NB4 (cell line): ENCODE measurements at regions not wholly inside any gene's neighbourhood (a gene's known extent, or its start where the extent isn't known, plus 50 kb on each side); places are given as distances from the start of the nearest gene placed in this dataset.
"Not testable (repeated sequence)": the region's sequence is repeated elsewhere in the genome, so short reads cannot be mapped to it uniquely, and the experiment has no call there.

Experiments used
- DNase-seq: peaks from one replicate; pipeline ENCODE4 v3.0.0; 2010; ENCODE audit warnings: low read depth
- H3K4me3 ChIP-seq: one replicate; pipeline ENCODE4 v1.5.1; 2011; ENCODE audit warnings: mild to moderate bottlenecking, low read depth, low read length, moderate library complexity
- MAX ChIP-seq: IDR thresholded peaks from 2 replicates; pipeline ENCODE4 v1.6.1; 2011; ENCODE audit warnings: low read depth, low read length
- MYC ChIP-seq: IDR thresholded peaks from 2 replicates; pipeline ENCODE4 v1.6.1; 2011; ENCODE audit warnings: low read depth, low read length
- POLR2A ChIP-seq: IDR thresholded peaks from 2 replicates; pipeline ENCODE4 v1.6.1; 2011; ENCODE audit warnings: mild to moderate bottlenecking; ENCODE audit not compliant: insufficient read length; ENCODE audit errors: extremely low read depth
- TF ChIP-seq, protein P1 (sequence below): IDR thresholded peaks from one replicate; pipeline ENCODE4 v1.5.1; 2012; ENCODE audit warnings: low read depth, low read length

DNA sequence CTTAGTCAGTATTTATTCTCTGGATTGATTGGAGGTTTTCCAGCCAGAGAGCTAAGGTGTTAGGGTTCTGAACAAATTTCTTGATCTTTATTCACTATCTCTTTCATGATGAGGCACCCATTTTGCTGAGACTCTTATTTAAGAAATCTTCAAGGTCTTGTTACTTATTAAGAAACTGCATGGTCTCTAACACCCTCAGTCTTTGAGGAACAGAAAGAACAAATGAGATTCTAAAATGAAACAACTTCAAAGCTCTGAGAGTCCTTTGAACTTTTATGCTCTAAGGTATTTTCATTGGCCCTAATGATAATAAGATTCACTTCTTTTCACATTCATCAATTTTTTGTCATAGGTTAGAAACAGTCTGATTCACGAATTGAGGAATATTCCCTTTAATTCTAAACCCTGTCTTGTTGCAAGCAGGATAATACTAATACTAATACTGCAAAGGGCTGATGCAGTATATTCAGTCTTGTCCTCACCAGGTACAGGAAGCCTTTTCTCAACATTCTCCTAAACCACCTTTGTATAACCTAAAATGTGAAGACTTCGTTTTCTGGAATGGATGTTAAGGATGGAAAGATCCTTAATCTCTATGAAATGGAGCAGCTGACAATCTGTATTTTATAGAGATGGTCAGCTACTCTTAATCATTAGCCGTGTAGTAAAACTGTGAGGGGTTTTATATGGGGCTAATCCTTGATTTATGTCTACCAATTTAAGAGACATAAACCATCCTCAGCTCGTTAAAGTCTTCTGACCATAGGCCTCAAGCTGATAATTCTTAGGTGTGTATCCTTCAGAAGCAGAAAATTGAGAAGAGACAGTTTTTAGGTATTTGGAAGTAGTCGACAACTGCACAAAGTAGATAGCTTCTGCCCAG, 198.3 kb downstream of the OTOL1 start:
- no peak overlapping the region for H3K4me3 ChIP-seq
- no peak for DNase-seq
- TF ChIP-seq MAX (no peak), POLR2A (no peak), MYC (no peak)
- TF ChIP-seq, protein P1, sequence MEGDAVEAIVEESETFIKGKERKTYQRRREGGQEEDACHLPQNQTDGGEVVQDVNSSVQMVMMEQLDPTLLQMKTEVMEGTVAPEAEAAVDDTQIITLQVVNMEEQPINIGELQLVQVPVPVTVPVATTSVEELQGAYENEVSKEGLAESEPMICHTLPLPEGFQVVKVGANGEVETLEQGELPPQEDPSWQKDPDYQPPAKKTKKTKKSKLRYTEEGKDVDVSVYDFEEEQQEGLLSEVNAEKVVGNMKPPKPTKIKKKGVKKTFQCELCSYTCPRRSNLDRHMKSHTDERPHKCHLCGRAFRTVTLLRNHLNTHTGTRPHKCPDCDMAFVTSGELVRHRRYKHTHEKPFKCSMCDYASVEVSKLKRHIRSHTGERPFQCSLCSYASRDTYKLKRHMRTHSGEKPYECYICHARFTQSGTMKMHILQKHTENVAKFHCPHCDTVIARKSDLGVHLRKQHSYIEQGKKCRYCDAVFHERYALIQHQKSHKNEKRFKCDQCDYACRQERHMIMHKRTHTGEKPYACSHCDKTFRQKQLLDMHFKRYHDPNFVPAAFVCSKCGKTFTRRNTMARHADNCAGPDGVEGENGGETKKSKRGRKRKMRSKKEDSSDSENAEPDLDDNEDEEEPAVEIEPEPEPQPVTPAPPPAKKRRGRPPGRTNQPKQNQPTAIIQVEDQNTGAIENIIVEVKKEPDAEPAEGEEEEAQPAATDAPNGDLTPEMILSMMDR, result no peak

DNA sequence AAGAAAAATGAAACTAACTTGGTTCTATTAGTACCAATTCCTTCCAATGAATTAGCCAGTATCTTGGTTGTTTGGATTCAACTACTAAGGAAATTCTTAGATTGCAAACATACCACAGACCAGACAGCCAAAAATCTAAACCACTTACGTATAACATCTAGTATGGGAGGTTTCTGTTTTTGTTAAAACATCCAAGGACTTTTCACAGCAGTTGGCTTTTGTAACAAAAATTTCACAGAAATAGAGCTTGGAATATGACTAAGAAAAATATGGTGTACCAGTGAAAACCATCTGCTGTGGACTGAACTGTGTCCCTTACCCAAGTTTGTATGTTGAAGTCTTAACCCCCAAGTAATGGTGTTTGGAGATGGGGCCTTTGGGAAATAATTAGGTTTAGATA, 199.2 kb downstream of the OTOL1 start:
- no peak overlapping the region for H3K4me3 ChIP-seq
- TF ChIP-seq POLR2A, result no peak
- no peak for TF ChIP-seq MYC
- TF ChIP-seq MAX, result no peak
- TF ChIP-seq, protein P1, result no peak
- DNase-seq, result no peak

DNA sequence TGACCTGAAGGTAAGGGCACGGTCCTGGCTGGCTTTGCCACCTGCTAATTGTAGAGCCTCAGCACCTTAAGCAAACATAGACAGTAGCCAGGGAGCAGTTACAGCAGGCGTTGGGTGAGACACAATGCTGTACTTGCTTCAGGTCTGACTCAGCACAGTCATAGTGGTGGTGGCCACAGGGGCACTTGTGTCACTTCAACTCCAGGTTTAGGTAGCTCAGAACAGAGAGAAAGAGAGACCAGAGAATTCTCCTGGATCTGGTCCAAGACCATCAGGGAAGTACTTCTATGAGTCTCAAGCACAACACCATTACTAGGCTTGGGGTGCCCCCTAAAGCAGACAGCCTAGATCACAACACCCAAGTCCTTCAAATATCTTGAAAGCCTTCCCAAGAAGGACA, 204.4 kb downstream of the OTOL1 start:
- DNase-seq, result no peak
- no peak overlapping the region for H3K4me3 ChIP-seq
- TF ChIP-seq, protein P1, result no peak
- TF ChIP-seq POLR2A (no peak), MAX (no peak), MYC (no peak)

- not testable (repeated sequence) for H3K4me3 ChIP-seq, DNase-seq
Measured at GRCh38 chr3:161707253-161707652, 210.6 kb downstream of the OTOL1 start.

DNA sequence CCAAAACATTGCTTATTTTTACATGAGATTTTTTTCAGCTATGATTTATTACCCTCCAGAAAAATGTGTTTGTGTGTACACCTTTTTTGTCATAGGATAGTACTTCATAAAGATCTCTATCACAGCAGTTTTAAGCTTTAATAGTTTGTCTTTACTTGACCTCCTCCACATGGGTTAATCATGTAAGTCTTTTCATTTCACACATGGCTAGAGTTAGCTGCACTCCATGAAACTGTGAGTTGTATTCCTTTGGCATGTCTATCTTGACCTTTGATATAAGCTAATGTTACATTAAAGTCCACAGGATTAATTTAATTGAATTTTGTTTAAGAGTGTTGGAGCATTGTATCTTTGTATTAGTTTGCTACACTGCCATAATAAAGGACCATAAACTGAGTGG, 217.1 kb downstream of the OTOL1 start:
- H3K4me3 ChIP-seq, result no peak overlapping the region
- no peak for TF ChIP-seq MYC
- no peak for TF ChIP-seq POLR2A
- TF ChIP-seq, protein P1, result no peak
- no peak for TF ChIP-seq MAX
- DNase-seq, result no peak

GRCh38 chr3:161731968-161732367, 235.4 kb downstream of the OTOL1 start:
- TF ChIP-seq, protein P1, result no peak
- TF ChIP-seq POLR2A (no peak), MYC (no peak), MAX (no peak)
- DNase-seq, result no peak
- no peak overlapping the region for H3K4me3 ChIP-seq
